Activated gamma-delta T cell treated with anti-CD3 and anti-CD28 coated beads, Interleukin-2, amount 50 U/mL, for 16 hours (primary cell): ENCODE measurements at regions not wholly inside any gene's neighbourhood (a gene's known extent, or its start where the extent isn't known, plus 50 kb on each side); places are given as distances from the start of the nearest gene placed in this dataset.

ENCODE experiments used
- DNase-seq: peaks from one replicate; pipeline ENCODE4 v3.0.0-alpha.2; 2020; ENCODE audit warnings: low read depth

- DNase-seq: no peak
These were observed 70.4 kb downstream of the RCN1 start for GRCh38 chr11:32161293-32161692.

GRCh38 chr11:32162351-32162750 is 71.5 kb downstream of the RCN1 start:
- DNase-seq: no peak

DNA sequence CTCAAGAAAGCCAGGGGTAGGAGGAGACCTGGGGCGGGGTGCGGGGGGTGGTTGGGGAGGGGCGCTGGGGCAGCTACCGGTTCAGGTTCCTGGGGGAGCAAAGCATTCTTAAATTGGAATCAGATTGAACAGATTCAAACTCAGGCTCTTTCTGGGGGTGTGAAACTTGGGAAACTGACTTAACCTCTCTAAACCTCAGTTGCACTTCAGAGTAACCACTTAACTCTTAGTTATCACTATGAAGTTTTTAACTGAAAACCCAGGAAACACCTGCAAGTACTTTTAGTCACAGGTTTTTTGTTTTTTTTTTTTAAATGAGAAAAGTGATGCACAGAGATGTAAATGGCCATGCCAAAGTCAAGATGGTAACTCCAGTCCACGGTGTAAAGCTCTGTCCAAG is 72.0 kb downstream of the RCN1 start:
- no peak for DNase-seq

GRCh38 chr11:32163557-32163956 is 72.7 kb downstream of the RCN1 start:
- no peak for DNase-seq

DNA sequence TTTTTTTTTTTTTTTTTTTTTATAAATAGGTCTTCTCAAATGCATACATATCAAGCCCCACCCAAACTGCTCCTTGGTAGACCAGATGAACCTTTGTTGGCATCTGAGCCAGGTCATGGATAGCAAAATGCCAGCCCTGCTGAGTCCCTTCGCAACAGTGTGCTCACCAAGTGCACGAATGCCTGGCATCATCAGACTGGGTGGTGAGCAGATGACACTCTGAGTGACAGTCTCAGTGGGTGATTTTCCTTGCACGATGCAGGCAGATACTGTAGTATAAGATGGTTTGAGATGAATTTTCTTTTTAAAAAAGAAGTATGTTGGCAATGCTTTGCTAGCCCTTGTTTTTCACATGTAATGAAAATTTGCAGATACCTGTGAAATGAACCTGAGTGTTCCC is 74.0 kb downstream of the RCN1 start:
- DNase-seq: no peak

GRCh38 chr11:32168924-32169323 is 78.0 kb downstream of the RCN1 start:
- DNase-seq: no peak

- no peak for DNase-seq
These were observed 80.6 kb downstream of the RCN1 start for GRCh38 chr11:32171445-32171844.

GRCh38 chr11:32172041-32172847 is 81.4 kb downstream of the RCN1 start:
- no peak for DNase-seq

GRCh38 chr11:32172848-32173834 is 82.3 kb downstream of the RCN1 start:
- no peak for DNase-seq

DNA sequence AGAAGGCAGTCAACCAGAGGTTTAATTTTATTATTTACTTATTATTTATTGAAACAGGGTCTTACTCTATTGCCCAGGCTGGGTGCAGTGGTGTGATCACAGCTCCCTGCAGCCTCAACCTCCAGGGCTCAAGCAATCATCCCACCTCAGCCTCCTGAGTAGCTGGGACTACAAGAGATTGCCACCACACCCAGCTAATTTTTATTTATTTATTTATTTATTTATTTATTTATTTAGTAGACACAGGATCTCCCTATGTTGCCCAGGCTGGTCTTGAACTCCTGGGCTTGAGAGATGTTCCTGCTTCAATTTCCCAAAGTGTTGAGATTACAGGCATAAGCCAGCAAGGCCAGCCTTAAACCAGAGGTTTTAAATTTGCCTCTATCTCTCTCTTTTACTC is 83.1 kb downstream of the RCN1 start:
- no peak for DNase-seq

GRCh38 chr11:32176223-32176934 is 85.5 kb downstream of the RCN1 start:
- DNase-seq: peak; percentile 69

GRCh38 chr11:32178692-32179091 is 87.8 kb downstream of the RCN1 start:
- DNase-seq: no peak

- no peak for DNase-seq
These were observed 92.6 kb downstream of the RCN1 start for GRCh38 chr11:32183512-32183911.

GRCh38 chr11:32184041-32184722 is 93.3 kb downstream of the RCN1 start:
- no peak for DNase-seq

- DNase-seq: no peak
These were observed 94.0 kb downstream of the RCN1 start for GRCh38 chr11:32184723-32185376.

DNA sequence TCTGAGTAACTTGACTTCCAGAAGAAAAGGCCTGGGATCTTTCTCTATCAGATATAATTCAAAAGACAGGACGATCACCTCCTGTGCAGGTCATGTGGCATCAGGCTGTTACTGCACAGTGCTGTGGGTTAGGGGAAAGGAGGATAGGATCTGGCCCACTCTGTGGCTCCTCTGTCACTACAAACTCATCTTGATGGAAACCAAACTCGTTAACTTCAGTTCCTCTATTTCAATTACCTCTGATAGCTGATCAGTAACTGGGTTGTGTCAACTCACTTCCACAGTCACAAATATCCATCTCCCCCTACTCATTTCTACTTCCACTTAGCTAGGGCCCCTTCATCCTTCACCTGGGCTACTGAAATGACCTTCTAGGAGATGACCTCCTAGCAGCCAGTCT is 95.2 kb downstream of the RCN1 start:
- DNase-seq: no peak

DNA sequence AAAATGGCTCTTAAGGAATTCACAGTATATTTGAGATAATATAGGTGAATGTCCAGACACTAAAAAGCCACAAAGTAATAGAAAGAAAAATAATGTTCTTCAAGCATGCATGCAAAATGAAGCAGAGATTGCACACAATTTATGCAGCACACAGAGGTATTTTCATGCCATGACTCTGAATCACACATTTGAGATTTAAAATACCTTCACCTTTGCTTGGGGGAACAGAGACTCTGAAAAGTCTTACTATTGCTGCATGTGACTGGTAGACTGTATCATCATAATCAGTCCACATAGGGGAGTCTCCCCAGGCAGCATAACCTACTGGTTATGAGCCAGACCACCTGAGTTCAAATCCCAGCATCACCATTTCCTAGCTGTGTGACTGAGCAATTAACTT is 96.2 kb downstream of the RCN1 start:
- DNase-seq: no peak

DNA sequence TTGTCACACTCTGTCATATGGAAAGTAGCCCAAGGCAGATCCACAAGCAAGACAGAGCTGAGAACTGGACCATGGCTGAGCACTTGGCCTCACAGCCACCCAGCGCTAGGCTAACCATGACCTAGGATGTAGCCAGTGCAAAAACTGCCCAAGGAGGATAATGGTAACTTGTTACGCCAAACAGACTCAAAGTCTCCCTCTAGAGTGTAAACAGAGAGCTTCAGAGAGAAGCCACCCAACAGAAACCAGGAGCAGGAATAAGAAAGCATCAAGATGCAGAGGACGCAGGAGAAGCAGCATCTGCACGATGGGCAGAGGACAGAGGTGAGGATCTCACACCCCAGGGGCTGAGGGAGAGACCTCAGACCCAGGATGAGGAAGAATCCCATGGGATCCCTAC is 97.9 kb downstream of the RCN1 start:
- no peak for DNase-seq

- no peak for DNase-seq
These were observed 105.3 kb downstream of the RCN1 start for GRCh38 chr11:32196137-32196536.

- DNase-seq: no peak
These were observed 107.2 kb downstream of the RCN1 start for GRCh38 chr11:32198053-32198452.

- no peak for DNase-seq
These were observed 109.4 kb downstream of the RCN1 start for GRCh38 chr11:32200136-32200847.
